ENCODE measurements at regions not wholly inside any gene's neighbourhood (a gene's known extent, or its start where the extent isn't known, plus 50 kb on each side); places are given as distances from the start of the nearest gene placed in this dataset.

- intact Hi-C loops (cut with micrococcal nuclease) (no loop called here), dilution Hi-C loops (cut with HindIII; ENCODE audit: low sequenced_read_pairs, unreplicated experiment) (no loop called here), in situ Hi-C loops (cut with MboI; ENCODE audit: low sequenced_read_pairs) (no loop called here)
- Histone ChIP-seq H2AK5ac (ENCODE audit: low read depth, low read length) (no peak overlapping the region), H3K9me1 (ENCODE audit: insufficient read depth, low read length) (no peaks in the 10 kb centered on the region), H4K5ac (ENCODE audit: low read depth, low read length) (no peak overlapping the region), H3K4ac (ENCODE audit: low read depth, low read length) (no peak overlapping the region), H3K4me3 (ENCODE audit: insufficient read depth, low read depth, low read length) (no peak overlapping the region), H4K20me1 (ENCODE audit: insufficient read depth, low read length) (no peaks in the 10 kb centered on the region), H3K9me3 (ENCODE audit: control insufficient read depth, insufficient read depth, low read length) (no peaks in the 10 kb centered on the region), H2BK120ac (ENCODE audit: low read depth, low read length) (no peak overlapping the region), H3K79me1 (ENCODE audit: low read depth in 1 of 2, low read length in 2 of 2) (no peaks in the 10 kb centered on the region), H3K9ac (ENCODE audit: low read depth, low read length) (no peak overlapping the region), H3K27ac (ENCODE audit: insufficient read depth, low read length) (no peak overlapping the region), H3K56ac (ENCODE audit: extremely low read depth, insufficient read depth, low read length) (no peak overlapping the region), H3K14ac (replicated peaks; ENCODE audit: low read depth, low read length) (no peak overlapping the region), H2BK5ac (ENCODE audit: low read depth, low read length, poor library complexity, severe bottlenecking) (no peak overlapping the region), H3K36me3 (ENCODE audit: control insufficient read depth, insufficient read depth, low read length) (no peaks in the 10 kb centered on the region), H3K4me2 (ENCODE audit: low read depth, low read length) (no peak overlapping the region), H2AK9ac (replicated peaks; ENCODE audit: low read depth, low read length, poor library complexity) (no peak overlapping the region), H2BK15ac (ENCODE audit: low read depth, low read length) (no peak overlapping the region), H2AFZ (replicated peaks; ENCODE audit: low read length, poor library complexity) (no peak overlapping the region), H4K91ac (ENCODE audit: insufficient read depth, low read depth, low read length) (no peak overlapping the region), H3K18ac (ENCODE audit: low read depth, low read length) (no peak overlapping the region), H3K23ac (ENCODE audit: low read depth, low read length) (no peak overlapping the region), H3K4me1 (ENCODE audit: control insufficient read depth, insufficient read depth, low read length) (no peaks in the 10 kb centered on the region), H4K8ac (ENCODE audit: low read depth in 2 of 2, low read length in 2 of 2) (no peak overlapping the region), H2BK20ac (ENCODE audit: low read depth, low read length) (no peak overlapping the region), H3K27me3 (ENCODE audit: control insufficient read depth, insufficient read depth, low read length) (no peaks in the 10 kb centered on the region)
- TF ChIP-seq RCOR1 (IDR thresholded peaks at IDR 0.05; ENCODE audit: insufficient replicate concordance, low read length) (no peak), MAFK (IDR thresholded peaks at IDR 0.05; ENCODE audit: low read depth, low read length) (no peak), ELK1 (IDR thresholded peaks at IDR 0.05; ENCODE audit: borderline replicate concordance, low read depth, low read length) (no peak), NFE2L2 (IDR thresholded peaks at IDR 0.05; ENCODE audit: low read depth, low read length) (no peak), CTCF (conservative IDR thresholded peaks at IDR 0.05; ENCODE audit: low read depth, low read length) (no peak), RAD21 (IDR thresholded peaks at IDR 0.05; ENCODE audit: low read length) (no peak), FOS (IDR thresholded peaks at IDR 0.05; ENCODE audit: low read depth, low read length) (no peak), SMC3 (IDR thresholded peaks at IDR 0.05; ENCODE audit: low read depth, low read length) (no peak), MXI1 (IDR thresholded peaks at IDR 0.05; ENCODE audit: borderline replicate concordance, low read depth, low read length) (no peak), BHLHE40 (IDR thresholded peaks at IDR 0.05; ENCODE audit: low read depth, low read length) (no peak), CEBPB (IDR thresholded peaks at IDR 0.05; ENCODE audit: low read depth, low read length) (no peak), RFX5 (IDR thresholded peaks at IDR 0.05; ENCODE audit: low read depth, low read length) (no peak), USF2 (IDR thresholded peaks at IDR 0.05; ENCODE audit: low read depth, low read length) (no peak), MAZ (IDR thresholded peaks at IDR 0.05; ENCODE audit: borderline replicate concordance, low read depth, low read length) (no peak), CHD1 (IDR thresholded peaks at IDR 0.05; ENCODE audit: low read depth, low read length) (no peak), POLR2A (IDR thresholded peaks at IDR 0.05; ENCODE audit: low read depth, low read length) (no peak)
- no TSS peak for BruUV-seq (replicated peaks)
- DNase-seq (no peak), ATAC-seq (ENCODE audit: low read depth) (no peak)
- CTCF ChIA-PET: no interaction called here
- WGBS, 2 experiments (ENCODE audit: extremely low coverage in 2 of 2, insufficient read length in 1 of 2): 33% methylated on average over 1 of the region's 8 CpGs; no CpG with 5 or more reads in 1 of the 2 experiments
- POLR2A ChIA-PET (ENCODE audit: unreplicated experiment): no interaction called here
Measured at GRCh38 chr13:100738176-100738855, 63.7 kb upstream of the TMTC4 start.
